ENCODE measurements at regions not wholly inside any gene's neighbourhood (a gene's known extent, or its start where the extent isn't known, plus 50 kb on each side); places are given as distances from the start of the nearest gene placed in this dataset.
A peak's percentile ranks its signal among the peaks of the same experiment; 100 is the strongest.
"Not testable (repeated sequence)": the region's sequence is repeated elsewhere in the genome, so short reads cannot be mapped to it uniquely, and the experiment has no call there.

- ChIA-PET CTCF (no interaction called here), POLR2A (no interaction called here)
- no peak overlapping the region for H3K4me3 Mint-ChIP-seq
Observed at GRCh38 chr16:85227084-85227945, 115.0 kb upstream of the CIBAR2 start.

GRCh38 chr16:85227946-85228862, 115.9 kb upstream of the CIBAR2 start:
- Mint-ChIP-seq H3K4me3 (no peak overlapping the region), H3K27me3 (ENCODE audit: low read depth) (no peaks in the 10 kb centered on the region), H3K4me1 (ENCODE audit: low read depth) (peaks cover 6% of the 10 kb centered on the region), H3K36me3 (ENCODE audit: low read depth) (no peaks in the 10 kb centered on the region), H3K9me3 (ENCODE audit: insufficient read depth) (no peaks in the 10 kb centered on the region), H3K27ac (no peak overlapping the region)
- ATAC-seq = no peak
- no peak for DNase-seq
- POLR2A ChIA-PET = no interaction called here
- CTCF ChIA-PET = interaction anchor here (0.7 kb wide), 1 partner anchor 25 kb away, joined by 3 read pairs; no protein-coding TSS in a partner anchor

More at GRCh38 chr16:85227084-85227945, 115.0 kb upstream of the CIBAR2 start:
- Mint-ChIP-seq H3K4me1 (ENCODE audit: low read depth) (peaks cover 6% of the 10 kb centered on the region), H3K27me3 (ENCODE audit: low read depth) (no peaks in the 10 kb centered on the region), H3K27ac (no peak overlapping the region), H3K9me3 (ENCODE audit: insufficient read depth) (no peaks in the 10 kb centered on the region), H3K36me3 (ENCODE audit: low read depth) (no peaks in the 10 kb centered on the region)
- no peak for DNase-seq
- no peak for ATAC-seq

DNA sequence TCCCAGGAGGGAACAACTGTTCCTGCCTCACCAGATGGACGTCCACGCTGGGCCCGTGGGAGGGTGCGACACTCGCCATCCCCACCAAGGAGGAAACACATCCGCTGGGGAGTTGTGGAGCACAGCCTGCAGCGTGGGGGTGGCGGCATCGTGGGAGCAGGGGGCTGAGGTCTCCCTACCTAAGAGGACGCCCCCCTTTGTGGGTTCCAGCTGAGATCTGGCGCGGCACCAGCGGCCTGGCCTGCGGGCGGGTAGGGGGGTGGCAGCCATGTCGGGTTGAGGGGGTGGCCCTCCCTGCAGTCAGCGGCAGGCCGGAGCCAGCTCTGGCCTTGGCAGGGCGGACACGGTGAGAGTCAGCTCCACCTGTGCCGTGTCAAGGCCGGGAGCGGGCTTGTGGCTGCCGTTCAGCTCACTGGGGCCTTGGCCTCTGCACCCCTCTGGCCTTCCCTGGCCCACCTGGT, 116.7 kb upstream of the CIBAR2 start:
- H3K27me3 Mint-ChIP-seq (ENCODE audit: low read depth) = peaks cover 4% of the 10 kb centered on the region
- H3K4me1 Mint-ChIP-seq (ENCODE audit: low read depth) = peaks cover 6% of the 10 kb centered on the region
- DNase-seq (no peak), ATAC-seq (no peak)
- POLR2A ChIA-PET = no interaction called here
- no peak overlapping the region for H3K27ac Mint-ChIP-seq
- no peaks in the 10 kb centered on the region for H3K36me3 Mint-ChIP-seq (ENCODE audit: low read depth)
- CTCF ChIA-PET = no interaction called here
- H3K4me3 Mint-ChIP-seq = no peak overlapping the region
- no peaks in the 10 kb centered on the region for H3K9me3 Mint-ChIP-seq (ENCODE audit: insufficient read depth)

DNA sequence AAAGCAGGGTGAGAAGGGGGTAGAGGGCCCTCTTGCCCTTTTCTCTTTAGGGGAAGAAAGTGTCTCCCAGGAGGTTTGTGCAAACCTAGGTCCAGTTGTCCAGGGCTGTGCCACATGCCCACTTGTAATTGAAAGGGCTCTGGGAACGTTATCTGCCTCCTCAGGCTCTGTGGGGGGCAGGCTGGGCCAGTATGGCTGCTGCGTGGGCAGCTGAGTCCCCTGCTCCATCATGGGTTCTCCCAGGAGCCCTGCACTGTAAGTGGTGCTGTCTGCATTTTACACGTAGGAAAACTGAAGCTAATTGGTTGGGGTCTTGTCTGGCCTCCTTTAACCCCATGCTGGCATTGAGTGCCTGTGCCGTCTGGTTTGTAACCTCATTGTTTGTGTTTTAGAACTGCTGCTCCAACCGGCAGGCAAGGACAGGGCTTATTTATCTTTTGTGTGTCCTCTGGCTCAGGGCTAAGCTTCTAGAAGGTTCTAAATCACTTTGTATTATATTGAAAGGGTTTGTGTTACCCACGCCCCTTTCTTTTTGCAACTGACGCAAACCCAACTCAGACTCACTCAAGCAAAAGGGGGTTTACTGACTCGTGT, 117.7 kb upstream of the CIBAR2 start:
- ChIA-PET POLR2A (no interaction called here), CTCF (no interaction called here)
- no peaks in the 10 kb centered on the region for H3K36me3 Mint-ChIP-seq (ENCODE audit: low read depth)
- H3K4me3 Mint-ChIP-seq = no peak overlapping the region
- H3K9me3 Mint-ChIP-seq (ENCODE audit: insufficient read depth) = no peaks in the 10 kb centered on the region
- no peak overlapping the region for H3K27ac Mint-ChIP-seq
- no peak for ATAC-seq
- DNase-seq = no peak
- peaks cover 8% of the 10 kb centered on the region for H3K27me3 Mint-ChIP-seq (ENCODE audit: low read depth)
- H3K4me1 Mint-ChIP-seq (ENCODE audit: low read depth) = peaks cover 6% of the 10 kb centered on the region

- H3K4me1 Mint-ChIP-seq (ENCODE audit: low read depth); DNase-seq; H3K4me3 Mint-ChIP-seq; H3K27ac Mint-ChIP-seq; H3K27me3 Mint-ChIP-seq (ENCODE audit: low read depth); H3K9me3 Mint-ChIP-seq (ENCODE audit: insufficient read depth); H3K36me3 Mint-ChIP-seq (ENCODE audit: low read depth); POLR2A ChIA-PET; ATAC-seq; CTCF ChIA-PET: not testable (repeated sequence)
Observed at GRCh38 chr16:85230764-85231383, 118.6 kb upstream of the CIBAR2 start.

GRCh38 chr16:85231959-85232358, 119.7 kb upstream of the CIBAR2 start:
- ATAC-seq = no peak
- Mint-ChIP-seq H3K9me3 (ENCODE audit: insufficient read depth) (no peaks in the 10 kb centered on the region), H3K27me3 (ENCODE audit: low read depth) (peaks cover 14% of the 10 kb centered on the region), H3K27ac (no peak overlapping the region), H3K4me3 (no peak overlapping the region), H3K4me1 (ENCODE audit: low read depth) (peaks cover 10% of the 10 kb centered on the region), H3K36me3 (ENCODE audit: low read depth) (no peaks in the 10 kb centered on the region)
- ChIA-PET CTCF (interaction anchor here (1.3 kb wide), 1 partner anchor 13 kb away, joined by 3 read pairs; no protein-coding TSS in a partner anchor), POLR2A (no interaction called here)
- DNase-seq = no peak

DNA sequence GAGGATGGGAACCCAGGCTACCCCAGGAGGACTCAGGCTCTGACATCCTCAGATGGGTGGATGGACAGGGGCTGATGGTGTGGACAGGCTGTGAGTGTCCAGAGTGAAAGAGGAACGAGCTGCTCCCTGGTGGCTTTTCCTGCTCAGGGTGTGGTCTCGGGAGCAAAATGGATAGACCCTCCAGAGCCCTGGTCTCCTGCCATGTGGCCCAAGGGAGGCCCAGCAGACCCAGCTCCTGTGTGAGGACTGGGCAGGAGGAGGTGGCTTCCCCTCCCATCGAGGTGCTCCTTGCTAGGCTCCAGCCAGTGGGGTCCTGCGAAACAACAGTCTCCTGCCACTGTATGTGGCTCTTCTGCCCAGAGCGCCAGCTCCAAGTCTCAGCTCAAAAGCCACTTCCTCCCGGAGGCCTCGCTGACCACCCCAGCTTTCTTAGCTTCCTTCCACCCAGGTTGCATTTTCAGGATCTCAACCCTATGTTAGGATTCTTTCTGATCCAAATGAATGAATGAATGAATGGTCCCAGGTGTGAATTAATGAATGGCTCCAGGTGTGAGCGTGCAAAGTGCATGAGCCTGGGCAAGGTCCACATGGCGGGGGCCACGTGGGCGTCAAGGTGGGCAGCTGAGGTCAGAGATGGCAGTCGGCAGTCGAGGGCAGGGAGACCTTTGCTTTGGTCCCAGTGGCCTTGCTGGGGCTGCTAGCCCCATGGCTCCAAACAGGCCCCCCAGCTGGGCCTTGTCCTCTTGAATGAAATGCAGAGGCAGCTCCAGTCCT, 120.3 kb upstream of the CIBAR2 start:
- ATAC-seq (no peak), DNase-seq (no peak)
- Mint-ChIP-seq H3K36me3 (ENCODE audit: low read depth) (no peaks in the 10 kb centered on the region), H3K9me3 (ENCODE audit: insufficient read depth) (no peaks in the 10 kb centered on the region), H3K27ac (no peak overlapping the region), H3K4me3 (no peak overlapping the region), H3K27me3 (ENCODE audit: low read depth) (peaks cover 14% of the 10 kb centered on the region), H3K4me1 (ENCODE audit: low read depth) (peaks cover 6% of the 10 kb centered on the region)
- ChIA-PET POLR2A (no interaction called here), CTCF (interaction anchor here (1.3 kb wide), 1 partner anchor 13 kb away, joined by 3 read pairs; no protein-coding TSS in a partner anchor)

DNA sequence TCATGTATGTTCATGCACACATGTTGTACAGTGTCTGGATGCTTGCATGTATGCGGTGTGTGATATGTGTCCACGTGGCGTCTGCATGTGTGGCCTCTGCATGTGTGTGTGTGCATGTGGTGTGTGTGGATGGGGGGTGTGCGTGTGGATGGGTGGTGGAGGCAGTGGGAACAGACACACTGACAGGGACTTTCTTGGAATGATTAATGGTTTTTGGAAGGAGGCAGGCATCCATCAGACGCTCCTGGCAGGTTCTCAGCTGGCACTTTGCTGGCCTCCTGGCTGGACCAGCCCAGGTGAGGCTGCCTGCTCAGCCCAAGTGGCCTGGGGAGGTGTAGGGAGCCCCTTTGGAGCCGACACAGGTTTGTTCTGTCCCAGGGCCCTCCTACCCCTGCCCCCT, 121.2 kb upstream of the CIBAR2 start:
- ChIA-PET POLR2A (no interaction called here), CTCF (no interaction called here)
- DNase-seq (no peak), ATAC-seq (no peak)
- Mint-ChIP-seq H3K27ac (no peak overlapping the region), H3K4me1 (ENCODE audit: low read depth) (peaks cover 4% of the 10 kb centered on the region), H3K9me3 (ENCODE audit: insufficient read depth) (no peaks in the 10 kb centered on the region), H3K27me3 (ENCODE audit: low read depth) (peaks cover 18% of the 10 kb centered on the region), H3K4me3 (no peak overlapping the region), H3K36me3 (ENCODE audit: low read depth) (no peaks in the 10 kb centered on the region)

DNA sequence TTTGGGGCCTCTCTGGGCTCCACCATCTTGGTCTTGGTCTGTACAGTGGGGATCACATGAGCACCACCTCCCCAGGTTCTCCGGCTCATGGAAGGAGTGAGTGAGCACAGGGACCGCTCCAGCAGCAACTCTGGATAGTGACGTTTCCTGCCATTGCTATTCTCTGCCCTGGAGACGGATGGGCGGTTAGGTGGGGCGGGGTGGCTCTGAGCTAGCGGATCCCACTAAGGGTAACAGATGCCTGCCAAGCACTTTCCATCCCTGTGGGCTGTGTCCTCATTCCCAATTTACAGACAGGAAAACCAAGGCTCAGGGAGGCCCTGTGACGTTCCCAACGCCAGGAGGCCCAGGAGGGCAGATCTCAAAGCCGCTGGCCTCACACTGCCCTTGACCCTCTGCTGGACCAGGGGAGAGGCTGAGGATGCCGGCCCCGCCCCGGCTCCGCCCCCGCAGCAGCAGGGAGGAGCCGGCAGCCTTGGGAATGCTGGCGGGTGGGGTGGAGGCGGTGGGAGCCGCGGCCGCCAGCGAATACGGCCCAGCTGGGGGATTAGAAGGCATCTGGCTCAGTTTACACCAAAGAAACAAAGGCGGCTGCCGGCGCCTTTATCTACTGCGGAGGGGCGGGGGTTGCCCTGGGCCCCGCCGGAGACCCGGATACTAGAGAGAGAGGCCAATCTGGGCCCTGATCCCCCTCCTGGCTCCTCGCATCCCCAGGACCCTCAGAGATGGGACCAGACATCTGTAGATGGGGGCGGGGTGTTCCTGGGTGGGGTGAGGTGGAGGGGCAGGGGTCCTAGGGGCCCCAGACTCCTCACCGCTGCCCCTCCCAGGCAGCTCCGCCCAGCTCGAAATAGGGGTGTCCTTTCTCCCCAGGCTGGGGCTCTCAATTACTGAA, 122.3 kb upstream of the CIBAR2 start:
- no peak for DNase-seq
- Mint-ChIP-seq H3K27ac (no peak overlapping the region), H3K4me3 (no peak overlapping the region), H3K27me3 (ENCODE audit: low read depth) (peaks cover 18% of the 10 kb centered on the region), H3K4me1 (ENCODE audit: low read depth) (peaks cover 4% of the 10 kb centered on the region), H3K9me3 (ENCODE audit: insufficient read depth) (no peaks in the 10 kb centered on the region), H3K36me3 (ENCODE audit: low read depth) (no peaks in the 10 kb centered on the region)
- POLR2A ChIA-PET = interaction anchor here (0.6 kb wide), 1 partner anchor 104 kb away, joined by 3 read pairs; no protein-coding TSS in a partner anchor
- no peak for ATAC-seq
- CTCF ChIA-PET = interaction anchor here (1.2 kb wide), 1 partner anchor 55 kb away, joined by 3 read pairs; no protein-coding TSS in a partner anchor

DNA sequence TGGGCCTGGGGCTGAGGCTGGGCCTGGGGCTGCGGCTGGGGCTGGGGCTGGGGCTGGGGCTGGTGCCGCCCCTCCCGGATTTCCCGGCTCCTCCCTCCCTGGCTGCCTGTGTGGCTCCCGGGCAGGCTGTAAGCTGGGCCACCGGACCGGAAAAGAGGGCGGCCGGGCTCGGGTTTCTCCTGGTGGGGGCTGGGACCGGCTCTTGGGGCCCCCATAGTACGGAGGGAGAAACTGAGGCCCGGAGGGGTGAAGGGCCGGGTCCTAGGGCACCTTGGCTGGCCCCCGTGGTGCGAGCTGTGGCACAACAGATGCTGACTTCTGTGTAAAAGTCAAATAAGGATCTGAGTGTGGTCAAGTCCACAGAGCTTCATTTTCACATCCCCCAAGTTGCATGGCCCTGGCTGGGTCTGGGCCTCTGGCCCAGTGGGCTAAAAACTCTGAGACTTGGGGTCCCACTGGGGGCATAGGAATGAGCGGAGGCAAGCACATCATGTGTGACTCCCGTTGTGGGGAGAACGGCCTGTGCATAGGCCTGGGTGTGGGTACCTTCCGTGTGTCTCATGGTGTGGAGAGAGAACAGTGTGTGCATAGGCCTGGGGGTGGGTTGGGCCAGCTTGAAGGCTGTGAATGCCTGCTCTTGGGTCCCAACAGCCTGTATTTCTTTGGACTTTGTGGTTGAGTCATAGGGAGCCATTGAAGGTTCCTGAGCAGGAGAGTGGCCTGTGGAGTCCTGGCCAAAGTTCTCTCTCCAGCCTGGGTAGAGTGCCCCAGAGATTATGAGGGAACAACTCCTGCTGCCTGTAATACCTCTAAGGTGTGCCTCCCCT, 123.9 kb upstream of the CIBAR2 start:
- CTCF ChIA-PET = interaction anchor here (1.2 to 1.3 kb wide), 3 partner anchors 9 to 53 kb away, joined by 3 read pairs; no protein-coding TSS in a partner anchor
- Mint-ChIP-seq H3K27ac (no peak overlapping the region), H3K4me1 (ENCODE audit: low read depth) (peaks cover 9% of the 10 kb centered on the region), H3K36me3 (ENCODE audit: low read depth) (no peaks in the 10 kb centered on the region), H3K27me3 (ENCODE audit: low read depth) (peaks cover 18% of the 10 kb centered on the region), H3K9me3 (ENCODE audit: insufficient read depth) (no peaks in the 10 kb centered on the region), H3K4me3 (no peak overlapping the region)
- POLR2A ChIA-PET = no interaction called here
- ATAC-seq (peak; percentile 22), DNase-seq (no peak)
